ENCODE measurements at regions not wholly inside any gene's neighbourhood (a gene's known extent, or its start where the extent isn't known, plus 50 kb on each side); places are given as distances from the start of the nearest gene placed in this dataset.
"Not testable (repeated sequence)": the region's sequence is repeated elsewhere in the genome, so short reads cannot be mapped to it uniquely, and the experiment has no call there.

DNA sequence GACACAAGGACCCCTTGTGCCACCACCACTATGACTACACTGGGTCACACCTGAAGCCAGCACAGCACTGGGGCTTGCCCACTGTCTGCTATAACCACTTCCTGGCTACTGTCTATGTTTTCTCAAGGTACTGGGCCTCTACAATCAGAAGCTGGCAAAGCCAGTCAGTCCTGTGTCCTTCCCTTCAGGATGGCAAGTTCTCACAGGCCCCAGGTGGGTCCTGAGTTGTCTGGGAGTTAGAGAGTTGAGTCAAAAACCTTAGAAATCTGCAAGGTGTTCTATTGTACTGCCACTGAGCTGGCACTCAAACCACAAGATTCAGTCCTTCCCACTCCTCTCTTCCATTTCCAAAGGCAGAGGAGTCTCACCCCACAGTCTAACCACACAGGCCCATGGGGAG, 705.5 kb downstream of the IPMK start:
- in situ Hi-C loops (cut with HindIII; ENCODE audit: low pct_unique_long_range_greater_than_20kb, low sequenced_read_pairs) (no loop called here), intact Hi-C loops (cut with micrococcal nuclease; ENCODE audit: unreplicated experiment) (no loop called here)
- BruUV-seq (replicated peaks) = no TSS peak
- no peaks in the 10 kb centered on the region for H3K27me3 ChIP-seq (ENCODE audit: control insufficient read depth, insufficient read depth, low read length)
- no peaks in the 10 kb centered on the region for H3K36me3 ChIP-seq (ENCODE audit: control insufficient read depth, insufficient read depth, low read length)
- CTCF ChIA-PET = no interaction called here
- POLR2A ChIA-PET = no interaction called here
- no peaks in the 10 kb centered on the region for H3K9me3 ChIP-seq (ENCODE audit: control insufficient read depth, insufficient read depth, low read depth, low read length)
- no peak for ATAC-seq
- TF ChIP-seq, protein P1, sequence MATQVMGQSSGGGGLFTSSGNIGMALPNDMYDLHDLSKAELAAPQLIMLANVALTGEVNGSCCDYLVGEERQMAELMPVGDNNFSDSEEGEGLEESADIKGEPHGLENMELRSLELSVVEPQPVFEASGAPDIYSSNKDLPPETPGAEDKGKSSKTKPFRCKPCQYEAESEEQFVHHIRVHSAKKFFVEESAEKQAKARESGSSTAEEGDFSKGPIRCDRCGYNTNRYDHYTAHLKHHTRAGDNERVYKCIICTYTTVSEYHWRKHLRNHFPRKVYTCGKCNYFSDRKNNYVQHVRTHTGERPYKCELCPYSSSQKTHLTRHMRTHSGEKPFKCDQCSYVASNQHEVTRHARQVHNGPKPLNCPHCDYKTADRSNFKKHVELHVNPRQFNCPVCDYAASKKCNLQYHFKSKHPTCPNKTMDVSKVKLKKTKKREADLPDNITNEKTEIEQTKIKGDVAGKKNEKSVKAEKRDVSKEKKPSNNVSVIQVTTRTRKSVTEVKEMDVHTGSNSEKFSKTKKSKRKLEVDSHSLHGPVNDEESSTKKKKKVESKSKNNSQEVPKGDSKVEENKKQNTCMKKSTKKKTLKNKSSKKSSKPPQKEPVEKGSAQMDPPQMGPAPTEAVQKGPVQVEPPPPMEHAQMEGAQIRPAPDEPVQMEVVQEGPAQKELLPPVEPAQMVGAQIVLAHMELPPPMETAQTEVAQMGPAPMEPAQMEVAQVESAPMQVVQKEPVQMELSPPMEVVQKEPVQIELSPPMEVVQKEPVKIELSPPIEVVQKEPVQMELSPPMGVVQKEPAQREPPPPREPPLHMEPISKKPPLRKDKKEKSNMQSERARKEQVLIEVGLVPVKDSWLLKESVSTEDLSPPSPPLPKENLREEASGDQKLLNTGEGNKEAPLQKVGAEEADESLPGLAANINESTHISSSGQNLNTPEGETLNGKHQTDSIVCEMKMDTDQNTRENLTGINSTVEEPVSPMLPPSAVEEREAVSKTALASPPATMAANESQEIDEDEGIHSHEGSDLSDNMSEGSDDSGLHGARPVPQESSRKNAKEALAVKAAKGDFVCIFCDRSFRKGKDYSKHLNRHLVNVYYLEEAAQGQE (IDR thresholded peaks at IDR 0.05; ENCODE audit: insufficient read depth in 1 of 2, low read depth in 2 of 2, low read length in 1 of 2) = no peak
- TF ChIP-seq TCF7L2 (IDR thresholded peaks at IDR 0.05; ENCODE audit: low read depth, low read length) = no peak
- no peak overlapping the region for H3K27ac ChIP-seq (ENCODE audit: low read length)
- no peaks in the 10 kb centered on the region for H3K4me1 ChIP-seq (ENCODE audit: control insufficient read depth, insufficient read depth, low read length)
- DNase-seq (ENCODE audit: low read depth, low spot score) = no peak
- H3K4me3 ChIP-seq (ENCODE audit: low read depth in 2 of 2, low read length in 2 of 2) = no peak overlapping the region

DNA sequence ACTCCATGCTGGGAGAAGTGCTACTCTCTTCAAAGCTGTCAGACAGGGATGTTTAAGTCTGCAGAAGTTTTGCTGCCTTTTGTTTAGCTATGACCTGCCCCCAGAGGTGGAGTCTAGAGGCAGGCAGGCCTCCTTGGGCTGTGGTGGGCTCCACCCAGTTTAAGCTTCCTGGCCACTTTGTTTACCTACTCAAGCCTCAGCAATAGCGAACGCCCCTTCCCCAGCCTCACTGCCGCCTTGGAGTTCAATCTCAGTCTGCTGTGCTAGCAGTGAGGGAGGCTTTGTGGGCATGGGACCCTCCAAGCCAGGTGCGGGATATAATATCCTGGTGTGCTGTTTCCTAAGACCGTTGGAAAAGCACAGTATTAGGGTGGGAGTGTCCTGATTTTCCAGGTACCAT, 715.9 kb downstream of the IPMK start:
- CTCF ChIA-PET; BruUV-seq (replicated peaks); H3K4me3 ChIP-seq (ENCODE audit: low read depth in 2 of 2, low read length in 2 of 2); POLR2A ChIA-PET; H3K36me3 ChIP-seq (ENCODE audit: control insufficient read depth, insufficient read depth, low read length); H3K4me1 ChIP-seq (ENCODE audit: control insufficient read depth, insufficient read depth, low read length); in situ Hi-C loops (cut with HindIII; ENCODE audit: low pct_unique_long_range_greater_than_20kb, low sequenced_read_pairs); H3K27ac ChIP-seq (ENCODE audit: low read length); DNase-seq (ENCODE audit: low read depth, low spot score); ATAC-seq; H3K27me3 ChIP-seq (ENCODE audit: control insufficient read depth, insufficient read depth, low read length); H3K9me3 ChIP-seq (ENCODE audit: control insufficient read depth, insufficient read depth, low read depth, low read length); intact Hi-C loops (cut with micrococcal nuclease; ENCODE audit: unreplicated experiment): not testable (repeated sequence)

DNA sequence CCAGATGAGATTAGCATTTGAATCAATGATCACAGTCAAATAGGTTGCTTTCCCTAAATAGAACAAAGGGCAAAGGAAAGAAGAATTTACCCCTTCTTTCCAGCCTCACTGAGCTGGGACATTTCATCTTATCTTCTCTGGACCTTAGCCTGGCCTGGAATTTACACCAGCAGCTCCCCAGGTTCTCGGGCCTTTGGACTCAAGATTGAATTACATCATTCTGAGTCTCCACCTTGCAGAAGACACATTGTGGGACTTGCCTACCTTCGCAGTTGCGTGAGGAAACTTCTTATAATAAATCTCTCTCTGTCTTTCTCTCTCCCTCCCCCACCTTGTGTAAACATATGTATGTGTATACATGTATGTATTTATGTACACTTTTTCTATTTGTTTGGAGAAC, 732.4 kb downstream of the IPMK start:
- intact Hi-C loops (cut with micrococcal nuclease; ENCODE audit: unreplicated experiment) = no loop called here
- no peak overlapping the region for H3K27ac ChIP-seq (ENCODE audit: low read length)
- ChIA-PET CTCF (no interaction called here), POLR2A (no interaction called here)
- in situ Hi-C loops (cut with HindIII; ENCODE audit: low pct_unique_long_range_greater_than_20kb, low sequenced_read_pairs) = no loop called here
- BruUV-seq (replicated peaks) = no TSS peak
- H3K4me3 ChIP-seq (ENCODE audit: low read depth in 2 of 2, low read length in 2 of 2) = no peak overlapping the region
- no peaks in the 10 kb centered on the region for H3K27me3 ChIP-seq (ENCODE audit: control insufficient read depth, insufficient read depth, low read length)
- TF ChIP-seq TCF7L2 (IDR thresholded peaks at IDR 0.05; ENCODE audit: low read depth, low read length) (no peak), POLR2AphosphoS5 (IDR thresholded peaks at IDR 0.05; ENCODE audit: low read depth, low read length) (no peak), SIN3A (IDR thresholded peaks at IDR 0.05; ENCODE audit: borderline replicate concordance, insufficient read depth, low read depth, low read length) (no peak)
- TF ChIP-seq, protein P2, sequence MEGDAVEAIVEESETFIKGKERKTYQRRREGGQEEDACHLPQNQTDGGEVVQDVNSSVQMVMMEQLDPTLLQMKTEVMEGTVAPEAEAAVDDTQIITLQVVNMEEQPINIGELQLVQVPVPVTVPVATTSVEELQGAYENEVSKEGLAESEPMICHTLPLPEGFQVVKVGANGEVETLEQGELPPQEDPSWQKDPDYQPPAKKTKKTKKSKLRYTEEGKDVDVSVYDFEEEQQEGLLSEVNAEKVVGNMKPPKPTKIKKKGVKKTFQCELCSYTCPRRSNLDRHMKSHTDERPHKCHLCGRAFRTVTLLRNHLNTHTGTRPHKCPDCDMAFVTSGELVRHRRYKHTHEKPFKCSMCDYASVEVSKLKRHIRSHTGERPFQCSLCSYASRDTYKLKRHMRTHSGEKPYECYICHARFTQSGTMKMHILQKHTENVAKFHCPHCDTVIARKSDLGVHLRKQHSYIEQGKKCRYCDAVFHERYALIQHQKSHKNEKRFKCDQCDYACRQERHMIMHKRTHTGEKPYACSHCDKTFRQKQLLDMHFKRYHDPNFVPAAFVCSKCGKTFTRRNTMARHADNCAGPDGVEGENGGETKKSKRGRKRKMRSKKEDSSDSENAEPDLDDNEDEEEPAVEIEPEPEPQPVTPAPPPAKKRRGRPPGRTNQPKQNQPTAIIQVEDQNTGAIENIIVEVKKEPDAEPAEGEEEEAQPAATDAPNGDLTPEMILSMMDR (IDR thresholded peaks at IDR 0.05) = no peak
- TF ChIP-seq, protein P1 (IDR thresholded peaks at IDR 0.05; ENCODE audit: insufficient read depth in 1 of 2, low read depth in 2 of 2, low read length in 1 of 2) = no peak
- ATAC-seq (no peak), DNase-seq (ENCODE audit: low read depth, low spot score) (no peak)
- no peaks in the 10 kb centered on the region for H3K4me1 ChIP-seq (ENCODE audit: control insufficient read depth, insufficient read depth, low read length)
- no peaks in the 10 kb centered on the region for H3K36me3 ChIP-seq (ENCODE audit: control insufficient read depth, insufficient read depth, low read length)
- no peaks in the 10 kb centered on the region for H3K9me3 ChIP-seq (ENCODE audit: control insufficient read depth, insufficient read depth, low read depth, low read length)

Measured in Panc1 (cell line).